ENCODE measurements at regions not wholly inside any gene's neighbourhood (a gene's known extent, or its start where the extent isn't known, plus 50 kb on each side); places are given as distances from the start of the nearest gene placed in this dataset.

GRCh38 chr10:58955615-58956014 is 220.8 kb upstream of the PHYHIPL start:
- no peak for DNase-seq (ENCODE audit: low read depth)
- CTCF ChIA-PET: interaction anchor here (1.3 to 1.6 kb wide), 2 partner anchors 9 to 556 kb away, joined by 3 to 4 read pairs; no protein-coding TSS in a partner anchor
- POLR2A ChIA-PET: no interaction called here
- no peak overlapping the region for H3K4me3 ChIP-seq (ENCODE audit: low read depth, low read length)
- no peaks in the 10 kb centered on the region for H3K27me3 ChIP-seq (ENCODE audit: control insufficient read depth, insufficient read depth, low read length)
- TF ChIP-seq CTCF (IDR thresholded peaks at IDR 0.05; ENCODE audit: insufficient read depth, low read depth, low read length): no peak
- no peaks in the 10 kb centered on the region for H3K36me3 ChIP-seq (ENCODE audit: control insufficient read depth, insufficient read depth, low read length)

GRCh38 chr10:58956926-58957325 is 219.5 kb upstream of the PHYHIPL start:
- ChIA-PET POLR2A (no interaction called here), CTCF (no interaction called here)
- H3K4me3 ChIP-seq (ENCODE audit: low read depth, low read length): no peak overlapping the region
- no peak for TF ChIP-seq CTCF (IDR thresholded peaks at IDR 0.05; ENCODE audit: insufficient read depth, low read depth, low read length)
- H3K27me3 ChIP-seq (ENCODE audit: control insufficient read depth, insufficient read depth, low read length): no peaks in the 10 kb centered on the region
- no peaks in the 10 kb centered on the region for H3K36me3 ChIP-seq (ENCODE audit: control insufficient read depth, insufficient read depth, low read length)
- DNase-seq (ENCODE audit: low read depth): no peak

- CTCF ChIA-PET: no interaction called here
Measured at GRCh38 chr10:58957517-58957916, 218.9 kb upstream of the PHYHIPL start.

GRCh38 chr10:58963101-58963534 is 213.3 kb upstream of the PHYHIPL start:
- peak; percentile 25 for TF ChIP-seq CTCF (IDR thresholded peaks at IDR 0.05; ENCODE audit: insufficient read depth, low read depth, low read length)
- Histone ChIP-seq H3K36me3 (ENCODE audit: control insufficient read depth, insufficient read depth, low read length) (no peaks in the 10 kb centered on the region), H3K4me3 (ENCODE audit: low read depth, low read length) (no peak overlapping the region), H3K27me3 (ENCODE audit: control insufficient read depth, insufficient read depth, low read length) (peaks cover 1% of the 10 kb centered on the region)
- ChIA-PET CTCF (interaction anchor here (0.8 kb wide), 1 partner anchor 10 kb away, joined by 3 read pairs; no protein-coding TSS in a partner anchor), POLR2A (no interaction called here)
- DNase-seq (ENCODE audit: low read depth): no peak

More at GRCh38 chr10:58957517-58957916, 218.9 kb upstream of the PHYHIPL start:
- Histone ChIP-seq H3K4me3 (ENCODE audit: low read depth, low read length) (no peak overlapping the region), H3K27me3 (ENCODE audit: control insufficient read depth, insufficient read depth, low read length) (no peaks in the 10 kb centered on the region), H3K36me3 (ENCODE audit: control insufficient read depth, insufficient read depth, low read length) (no peaks in the 10 kb centered on the region)
- no peak for TF ChIP-seq CTCF (IDR thresholded peaks at IDR 0.05; ENCODE audit: insufficient read depth, low read depth, low read length)
- no peak for DNase-seq (ENCODE audit: low read depth)
- POLR2A ChIA-PET: no interaction called here

GRCh38 chr10:58963723-58964124 is 212.7 kb upstream of the PHYHIPL start:
- DNase-seq (ENCODE audit: low read depth): no peak
- ChIA-PET POLR2A (no interaction called here), CTCF (interaction anchor here (0.8 to 2.1 kb wide), 3 partner anchors 9 to 12 kb away, joined by 3 to 8 read pairs (median 4); no protein-coding TSS in a partner anchor)
- H3K4me3 ChIP-seq (ENCODE audit: low read depth, low read length): no peak overlapping the region
- H3K36me3 ChIP-seq (ENCODE audit: control insufficient read depth, insufficient read depth, low read length): no peaks in the 10 kb centered on the region
- H3K27me3 ChIP-seq (ENCODE audit: control insufficient read depth, insufficient read depth, low read length): peaks cover 3% of the 10 kb centered on the region
- TF ChIP-seq CTCF (IDR thresholded peaks at IDR 0.05; ENCODE audit: insufficient read depth, low read depth, low read length): no peak

Data from BJ (cell line).